HG02642 (cell line): ENCODE measurements at regions not wholly inside any gene's neighbourhood (a gene's known extent, or its start where the extent isn't known, plus 50 kb on each side); places are given as distances from the start of the nearest gene placed in this dataset.

Experiments used
- ATAC-seq: cut with Tn5 transposase; IDR thresholded peaks from one replicate; pipeline ENCODE4 v1.9.1; 2021; ENCODE audit warnings: mild to moderate bottlenecking; ENCODE audit not compliant: unreplicated experiment, poor library complexity

- ATAC-seq: no peak
Measured at GRCh38 chr12:93191956-93192355, 185.8 kb upstream of the NUDT4 start.

- ATAC-seq: no peak
Measured at GRCh38 chr12:93192878-93193277, 184.8 kb upstream of the NUDT4 start.

- no peak for ATAC-seq
Measured at GRCh38 chr12:93195511-93195910, 182.2 kb upstream of the NUDT4 start.

GRCh38 chr12:93197067-93197593 lies 180.6 kb upstream of the NUDT4 start:
- no peak for ATAC-seq

- ATAC-seq: no peak
Measured at GRCh38 chr12:93198086-93198485, 179.6 kb upstream of the NUDT4 start.

GRCh38 chr12:93199831-93200236 lies 177.9 kb upstream of the NUDT4 start:
- ATAC-seq: no peak

GRCh38 chr12:93200291-93200917 lies 177.3 kb upstream of the NUDT4 start:
- peak; percentile 48 for ATAC-seq

- ATAC-seq: no peak
Measured at GRCh38 chr12:93201990-93202389, 175.7 kb upstream of the NUDT4 start.

GRCh38 chr12:93202688-93203087 lies 175.0 kb upstream of the NUDT4 start:
- ATAC-seq: no peak

- ATAC-seq: no peak
Measured at GRCh38 chr12:93203361-93203760, 174.4 kb upstream of the NUDT4 start.

- ATAC-seq: no peak
Measured at GRCh38 chr12:93204896-93205295, 172.8 kb upstream of the NUDT4 start.

GRCh38 chr12:93205361-93205760 lies 172.4 kb upstream of the NUDT4 start:
- no peak for ATAC-seq

GRCh38 chr12:93208011-93208410 lies 169.7 kb upstream of the NUDT4 start:
- no peak for ATAC-seq

GRCh38 chr12:93214523-93215289 lies 163.0 kb upstream of the NUDT4 start:
- ATAC-seq: no peak

GRCh38 chr12:93215290-93215678 lies 162.4 kb upstream of the NUDT4 start:
- no peak for ATAC-seq

GRCh38 chr12:93219947-93220346 lies 157.8 kb upstream of the NUDT4 start:
- ATAC-seq: no peak

- no peak for ATAC-seq
Measured at GRCh38 chr12:93221841-93222240, 155.9 kb upstream of the NUDT4 start.

GRCh38 chr12:93223440-93224426 lies 154.0 kb upstream of the NUDT4 start:
- ATAC-seq: no peak

- ATAC-seq: no peak
Measured at GRCh38 chr12:93225094-93225493, 152.6 kb upstream of the NUDT4 start.

GRCh38 chr12:93226361-93226760 lies 151.4 kb upstream of the NUDT4 start:
- no peak for ATAC-seq
